ENCODE measurements at regions not wholly inside any gene's neighbourhood (a gene's known extent, or its start where the extent isn't known, plus 50 kb on each side); places are given as distances from the start of the nearest gene placed in this dataset.

GRCh38 chr3:99108508-99108907 is 207.0 kb upstream of the DCBLD2 start:
- no peak for TF ChIP-seq CTCF (IDR thresholded peaks at IDR 0.05; ENCODE audit: insufficient read depth, low read length, poor library complexity, severe bottlenecking)
- no peak for TF ChIP-seq EZH2phosphoT487 (conservative IDR thresholded peaks at IDR 0.05; ENCODE audit: low read length)

Data from SU-DHL-6 (cell line).